Body of pancreas (tissue), 4 donors: ENCODE measurements at regions not wholly inside any gene's neighbourhood (a gene's known extent, or its start where the extent isn't known, plus 50 kb on each side); places are given as distances from the start of the nearest gene placed in this dataset.
"Not testable (repeated sequence)": the region's sequence is repeated elsewhere in the genome, so short reads cannot be mapped to it uniquely, and the experiment has no call there.

Source experiments
- ATAC-seq: fragments of 150-250 bp; one replicate; pipeline ENCODE4 v1.9.1; 2016
- DNase-seq, 4 donors: peaks; one replicate each; pipeline ENCODE4 v3.0.0-alpha.2; 2019
- H3K27ac ChIP-seq, 4 donors: fragments of 200-600 bp; sonication (generic); 1 replicate in 3 of 4; 2 replicates in 1 of 4; pipeline versions ENCODE4 v1.5.1 to v1.6.1; 2016 to 2019; ENCODE audit warnings: mild to moderate bottlenecking in 1 of 4, mixed read lengths in 1 of 4, moderate library complexity in 1 of 4
- H3K27me3 ChIP-seq, 2 donors: fragments of 200-600 bp; sonication (generic); one replicate each; pipeline ENCODE4 v1.6.0; 2016; ENCODE audit warnings: mild to moderate bottlenecking in 1 of 2
- H3K36me3 ChIP-seq, 2 donors: fragments of 200-600 bp; sonication (generic); replicated peaks in 1 of 2; 2 replicates each; pipeline ENCODE4 v1.5.1; 2016; ENCODE audit warnings: low read depth in 2 of 2; ENCODE audit not compliant: insufficient read depth in 1 of 2
- H3K4me1 ChIP-seq: fragments of 200-600 bp; sonication (generic); one replicate; pipeline ENCODE4 v1.6.0; 2016
- H3K4me3 ChIP-seq, 2 donors: fragments of 200-600 bp; sonication (generic); 1 replicate in 1 of 2; 2 replicates in 1 of 2; pipeline ENCODE4 v1.5.1; 2016 to 2019
- H3K9me3 ChIP-seq, 3 donors: fragments of 200-600 bp; sonication (generic); 1 replicate in 2 of 3; 2 replicates in 1 of 3; pipeline ENCODE4 v1.5.1; 2016
- CTCF ChIP-seq, 7 experiments: fragments of 450-650 bp in 4 of 7; fragments of 200-600 bp in 3 of 7; sonication (generic) in 3 of 7; IDR thresholded peaks; one replicate each; pipeline ENCODE4 v1.5.1; 2016 to 2019; ENCODE audit warnings: antibody characterized with exemption in 7 of 7
- POLR2A ChIP-seq, 3 donors: fragments of 450-650 bp; IDR thresholded peaks; one replicate each; pipeline ENCODE4 v1.6.1; 2016; ENCODE audit warnings: antibody characterized with exemption in 3 of 3, mild to moderate bottlenecking in 2 of 3
- WGBS, 2 donors: methylation state at CpG; one replicate each; pipeline ENCODE4 v1.1.5; 2017; 5-methylcytosine and 5-hydroxymethylcytosine counted together
- intact Hi-C: fragments of 100-400 bp; cut with DNase I; formaldehyde crosslinking; loops from one replicate; pipeline ENCODE4 v1.15.1; 2023

GRCh38 chr10:16030562-16030961 is 170.3 kb upstream of the MINDY3 start:
- intact Hi-C loops, result no loop called here
- 12 to 15% methylated on average over 1 of the region's 1 CpG for WGBS, 2 donors
- ATAC-seq, result no peak
- Histone ChIP-seq H3K4me3 (no peak overlapping the region), H3K27ac (no peak overlapping the region), H3K27me3 (no peaks in the 10 kb centered on the region), H3K36me3 (no peaks in the 10 kb centered on the region), H3K4me1 (no peaks in the 10 kb centered on the region), H3K9me3 (no peaks in the 10 kb centered on the region)
- no peak for DNase-seq
- TF ChIP-seq CTCF (IDR thresholded peaks at IDR 0.05), result no peak
- TF ChIP-seq POLR2A (IDR thresholded peaks at IDR 0.05), result no peak

GRCh38 chr10:16049050-16049449 is 188.7 kb upstream of the MINDY3 start:
- Histone ChIP-seq H3K36me3 (no peaks in the 10 kb centered on the region), H3K4me3 (no peak overlapping the region), H3K27ac (no peak overlapping the region), H3K27me3 (no peaks in the 10 kb centered on the region), H3K4me1 (no peaks in the 10 kb centered on the region), H3K9me3 (no peaks in the 10 kb centered on the region)
- 69 to 79% methylated on average over 4 of the region's 4 CpGs for WGBS, 2 donors
- ATAC-seq (no peak), DNase-seq (no peak)
- TF ChIP-seq CTCF (IDR thresholded peaks at IDR 0.05), result no peak
- TF ChIP-seq POLR2A (IDR thresholded peaks at IDR 0.05), result no peak
- intact Hi-C loops, result no loop called here

GRCh38 chr10:16049782-16050181 is 189.5 kb upstream of the MINDY3 start:
- 69 to 79% methylated on average over 7 of the region's 7 CpGs for WGBS, 2 donors
- Histone ChIP-seq H3K4me3 (no peak overlapping the region), H3K36me3 (no peaks in the 10 kb centered on the region), H3K9me3 (no peaks in the 10 kb centered on the region), H3K27me3 (no peaks in the 10 kb centered on the region), H3K4me1 (no peaks in the 10 kb centered on the region), H3K27ac (no peak overlapping the region)
- intact Hi-C loops, result no loop called here
- no peak for TF ChIP-seq POLR2A (IDR thresholded peaks at IDR 0.05)
- TF ChIP-seq CTCF (IDR thresholded peaks at IDR 0.05), result no peak
- DNase-seq (no peak), ATAC-seq (no peak)

- Histone ChIP-seq H3K9me3 (no peaks in the 10 kb centered on the region), H3K27me3 (no peaks in the 10 kb centered on the region), H3K4me3 (no peak overlapping the region), H3K27ac (no peak overlapping the region), H3K4me1 (no peaks in the 10 kb centered on the region), H3K36me3 (no peaks in the 10 kb centered on the region)
- DNase-seq (no peak), ATAC-seq (no peak)
- 11 to 15% methylated on average over 1 of the region's 1 CpG for WGBS, 2 donors
- intact Hi-C loops, result no loop called here
- TF ChIP-seq POLR2A (IDR thresholded peaks at IDR 0.05), result no peak
- no peak for TF ChIP-seq CTCF (IDR thresholded peaks at IDR 0.05)
Measured at GRCh38 chr10:16063350-16063749, 203.0 kb upstream of the MINDY3 start.

- H3K4me1 ChIP-seq, DNase-seq, intact Hi-C loops, H3K4me3 ChIP-seq, H3K27me3 ChIP-seq, H3K36me3 ChIP-seq, H3K27ac ChIP-seq, ATAC-seq, H3K9me3 ChIP-seq: not testable (repeated sequence)
- WGBS, 2 donors, result 54 to 59% methylated on average over 2 of the region's 2 CpGs
Measured at GRCh38 chr10:16083551-16083950, 223.2 kb upstream of the MINDY3 start.
